IMR-90 (cell line): ENCODE measurements at regions not wholly inside any gene's neighbourhood (a gene's known extent, or its start where the extent isn't known, plus 50 kb on each side); places are given as distances from the start of the nearest gene placed in this dataset.

Experiments
- ATAC-seq: fragments of 200-7000 bp; cut with Tn5 transposase; 2 replicates; pipeline ENCODE4 v1.9.1; 2020; ENCODE audit warnings: low read depth, mild to moderate bottlenecking, moderate library complexity
- BruUV-seq: library from RNA; stranded (reverse); fragments of 400-500 nt; replicated peaks from 2 replicates; lab custom pipeline; 2021; lab: Mats Ljungman, UMichigan
- CTCF ChIA-PET: fragments of 300-600 bp; formaldehyde crosslinking; extraction: SDS; loops from one replicate; lab custom pipeline; 2021; ENCODE audit warnings: antibody characterized with exemption; lab: Yijun Ruan, JAX
- POLR2A ChIA-PET: fragments of 300-600 bp; sonication (Branson Sonifier 250); formaldehyde crosslinking; loops from one replicate; lab custom pipeline; 2022; ENCODE audit warnings: antibody characterized with exemption; ENCODE audit not compliant: unreplicated experiment; lab: Charles Lee
- DNase-seq: peaks from one replicate; pipeline ENCODE4 v3.0.0; 2013
- H2AFZ ChIP-seq: replicated peaks from 2 replicates; pipeline ENCODE3; 2013; ENCODE audit warnings: low read length, mild to moderate bottlenecking; ENCODE audit not compliant: poor library complexity
- H2AK5ac ChIP-seq: 2 replicates; pipeline ENCODE4 v1.6.1; 2013; ENCODE audit warnings: low read depth, low read length, inconsistent platforms
- H2AK9ac ChIP-seq: replicated peaks from 2 replicates; pipeline ENCODE3; 2013; ENCODE audit warnings: mild to moderate bottlenecking, low read depth, low read length, moderate library complexity; ENCODE audit not compliant: poor library complexity
- H2BK120ac ChIP-seq: 2 replicates; pipeline ENCODE4 v1.6.1; 2013; ENCODE audit warnings: low read depth, low read length, inconsistent platforms
- H2BK15ac ChIP-seq: 3 replicates; pipeline ENCODE4 v1.6.1; 2013; ENCODE audit warnings: low read depth, low read length, inconsistent platforms
- H2BK20ac ChIP-seq: 2 replicates; pipeline ENCODE4 v1.6.1; 2013; ENCODE audit warnings: low read depth, mild to moderate bottlenecking, inconsistent platforms, low read length, moderate library complexity
- H2BK5ac ChIP-seq: 2 replicates; pipeline ENCODE4 v1.6.1; 2013; ENCODE audit warnings: mild to moderate bottlenecking, low read depth, low read length, inconsistent platforms; ENCODE audit not compliant: poor library complexity, severe bottlenecking
- H3K14ac ChIP-seq: replicated peaks from 2 replicates; pipeline ENCODE4 v1.6.1; 2013; ENCODE audit warnings: low read depth, low read length, inconsistent platforms
- H3K18ac ChIP-seq: 2 replicates; pipeline ENCODE4 v1.6.1; 2013; ENCODE audit warnings: low read depth, low read length, control low read depth
- H3K23ac ChIP-seq: 2 replicates; pipeline ENCODE4 v1.6.1; 2013; ENCODE audit warnings: low read depth, low read length, inconsistent platforms
- H3K27ac ChIP-seq: 2 replicates; pipeline ENCODE4 v1.5.1; 2013; ENCODE audit warnings: mild to moderate bottlenecking, control low read depth, low read length; ENCODE audit not compliant: insufficient read depth
- H3K27me3 ChIP-seq: 2 replicates; pipeline ENCODE4 v1.6.1; 2013; ENCODE audit warnings: low read length; ENCODE audit not compliant: control insufficient read depth, insufficient read depth
- H3K36me3 ChIP-seq: 2 replicates; pipeline ENCODE4 v1.6.1; 2013; ENCODE audit warnings: low read length, mixed read lengths; ENCODE audit not compliant: control insufficient read depth, insufficient read depth
- H3K4ac ChIP-seq: 2 replicates; pipeline ENCODE4 v1.6.1; 2013; ENCODE audit warnings: low read depth, low read length, inconsistent platforms
- H3K4me1 ChIP-seq: 2 replicates; pipeline ENCODE4 v1.6.1; 2013; ENCODE audit warnings: low read length, mixed read lengths; ENCODE audit not compliant: control insufficient read depth, insufficient read depth
- H3K4me2 ChIP-seq: 2 replicates; pipeline ENCODE4 v1.6.1; 2013; ENCODE audit warnings: low read depth, mild to moderate bottlenecking, control low read depth, low read length, moderate library complexity
- H3K4me3 ChIP-seq: 2 replicates; pipeline ENCODE4 v1.5.1; 2013; ENCODE audit warnings: low read depth, mild to moderate bottlenecking, control low read depth, low read length, moderate library complexity; ENCODE audit not compliant: insufficient read depth
- H3K56ac ChIP-seq: 2 replicates; pipeline ENCODE4 v1.6.1; 2013; ENCODE audit warnings: low read length, inconsistent platforms; ENCODE audit not compliant: insufficient read depth; ENCODE audit errors: extremely low read depth
- H3K79me1 ChIP-seq, 2 experiments: 2 replicates each; pipeline ENCODE4 v1.6.1; 2013; ENCODE audit warnings: low read length in 2 of 2, inconsistent platforms in 1 of 2, low read depth in 1 of 2
- H3K9ac ChIP-seq: 2 replicates; pipeline ENCODE4 v1.6.1; 2013; ENCODE audit warnings: low read depth, low read length, control low read depth
- H3K9me1 ChIP-seq: 2 replicates; pipeline ENCODE4 v1.6.1; 2013; ENCODE audit warnings: low read length, inconsistent platforms; ENCODE audit not compliant: insufficient read depth
- H3K9me3 ChIP-seq: 2 replicates; pipeline ENCODE4 v1.6.1; 2013; ENCODE audit warnings: low read length; ENCODE audit not compliant: control insufficient read depth, insufficient read depth
- H4K20me1 ChIP-seq: 2 replicates; pipeline ENCODE4 v1.6.1; 2013; ENCODE audit warnings: low read length, inconsistent platforms; ENCODE audit not compliant: insufficient read depth
- H4K5ac ChIP-seq: 2 replicates; pipeline ENCODE4 v1.6.1; 2013; ENCODE audit warnings: mild to moderate bottlenecking, low read depth, low read length, control low read depth
- H4K8ac ChIP-seq, 2 experiments: 2 replicates each; pipeline ENCODE4 v1.6.1; 2013; ENCODE audit warnings: low read depth in 2 of 2, low read length in 2 of 2, control low read depth in 1 of 2, inconsistent platforms in 1 of 2
- H4K91ac ChIP-seq: 2 replicates; pipeline ENCODE4 v1.6.1; 2013; ENCODE audit warnings: low read depth, low read length, inconsistent platforms; ENCODE audit not compliant: insufficient read depth
- CHD1 ChIP-seq: IDR thresholded peaks from 2 replicates; pipeline ENCODE4 v1.6.1; 2012; ENCODE audit warnings: low read depth, low read length, improper control_type of control experiment
- MAFK ChIP-seq: IDR thresholded peaks from 2 replicates; pipeline ENCODE4 v1.6.1; 2012; ENCODE audit warnings: low read depth, low read length, improper control_type of control experiment
- MXI1 ChIP-seq: IDR thresholded peaks from 2 replicates; pipeline ENCODE4 v1.6.1; 2012; ENCODE audit warnings: low read depth, mild to moderate bottlenecking, low read length, moderate library complexity, borderline replicate concordance
- RAD21 ChIP-seq: IDR thresholded peaks from 2 replicates; pipeline ENCODE4 v1.6.1; 2012; ENCODE audit warnings: low read length, improper control_type of control experiment
- RCOR1 ChIP-seq: IDR thresholded peaks from 2 replicates; pipeline ENCODE4 v1.6.1; 2012; ENCODE audit warnings: mild to moderate bottlenecking, low read length, improper control_type of control experiment; ENCODE audit not compliant: insufficient replicate concordance
- SMC3 ChIP-seq: fragments of 150-350 bp; IDR thresholded peaks from 2 replicates; pipeline ENCODE4 v1.6.1; 2016; ENCODE audit warnings: low read depth, mild to moderate bottlenecking, antibody characterized with exemption, low read length, moderate library complexity
- USF2 ChIP-seq: fragments of 150-350 bp; IDR thresholded peaks from 2 replicates; pipeline ENCODE4 v1.6.1; 2017; ENCODE audit warnings: mild to moderate bottlenecking, antibody characterized with exemption, low read length, low read depth
- WGBS, 2 experiments: methylation state at CpG; one replicate each; pipeline versions ENCODE4 v1.1.5 to v1.1.7; 2013; ENCODE audit warnings: missing lambda C conversion rate in 2 of 2; ENCODE audit not compliant: insufficient read length in 1 of 2; ENCODE audit errors: extremely low coverage in 2 of 2; 5-methylcytosine and 5-hydroxymethylcytosine counted together
- dilution Hi-C: fragments of 300-500 bp; cut with HindIII; formaldehyde crosslinking; loops from one replicate; pipeline ENCODE4 v1.14.3; 2018; ENCODE audit warnings: low sequenced_read_pairs; ENCODE audit not compliant: unreplicated experiment
- in situ Hi-C: fragments of 300-500 bp; cut with MboI; formaldehyde crosslinking; loops from 3 replicates; pipeline ENCODE4 v1.14.3; 2019; ENCODE audit warnings: low sequenced_read_pairs, inconsistent platforms, mixed read lengths
- intact Hi-C: fragments of 100-400 bp; cut with micrococcal nuclease; formaldehyde crosslinking; loops from 2 replicates; pipeline ENCODE4 v1.10.0; 2022

- H3K14ac ChIP-seq = no peak overlapping the region
- no peak overlapping the region for H3K4me3 ChIP-seq
- TF ChIP-seq MXI1 (no peak), RCOR1 (no peak), SMC3 (no peak), CHD1 (no peak), RAD21 (no peak), USF2 (no peak), MAFK (no peak)
- no peak overlapping the region for H4K5ac ChIP-seq
- no peak overlapping the region for H3K56ac ChIP-seq
- in situ Hi-C loops (no loop called here), intact Hi-C loops (no loop called here), dilution Hi-C loops (no loop called here)
- ChIA-PET POLR2A (no interaction called here), CTCF (no interaction called here)
- H2BK5ac ChIP-seq = no peak overlapping the region
- H2AK9ac ChIP-seq = no peak overlapping the region
- WGBS, 2 experiments = no CpG with 5 or more reads among the region's 3 CpGs
- BruUV-seq = no TSS peak
- no peak overlapping the region; the same call in 1 of the 2 replicates for H2BK20ac ChIP-seq
- H3K4me2 ChIP-seq = no peak overlapping the region
- H4K20me1 ChIP-seq = no peaks in the 10 kb centered on the region
- no peak overlapping the region for H4K91ac ChIP-seq
- no peak for DNase-seq
- 0 out of 2 replicates have a peak, but pooled peaks cover 4% of the 10 kb centered on the region for H3K9me3 ChIP-seq
- H2AFZ ChIP-seq = no peak overlapping the region
- no peak overlapping the region; the same call in 2 of the 3 replicates for H2BK15ac ChIP-seq
- H3K36me3 ChIP-seq = no peaks in the 10 kb centered on the region
- H3K27ac ChIP-seq = no peak overlapping the region
- H3K23ac ChIP-seq = no peak overlapping the region
- H3K79me1 ChIP-seq = no peaks in the 10 kb centered on the region
- H3K9me1 ChIP-seq = no peaks in the 10 kb centered on the region
- no peak overlapping the region for H3K4ac ChIP-seq
- no peak overlapping the region for H4K8ac ChIP-seq
- no peaks in the 10 kb centered on the region for H3K27me3 ChIP-seq
- no peaks in the 10 kb centered on the region for H3K4me1 ChIP-seq
- no peak overlapping the region for H3K18ac ChIP-seq
- H2AK5ac ChIP-seq = no peak overlapping the region
- no peak overlapping the region; the same call in 1 of the 2 replicates for H2BK120ac ChIP-seq
- H3K9ac ChIP-seq = no peak overlapping the region
- no peak for ATAC-seq
Observed at GRCh38 chr2:30315391-30316063, 84.2 kb downstream of the LBH start.
